ENCODE measurements at regions not wholly inside any gene's neighbourhood (a gene's known extent, or its start where the extent isn't known, plus 50 kb on each side); places are given as distances from the start of the nearest gene placed in this dataset.

DNA sequence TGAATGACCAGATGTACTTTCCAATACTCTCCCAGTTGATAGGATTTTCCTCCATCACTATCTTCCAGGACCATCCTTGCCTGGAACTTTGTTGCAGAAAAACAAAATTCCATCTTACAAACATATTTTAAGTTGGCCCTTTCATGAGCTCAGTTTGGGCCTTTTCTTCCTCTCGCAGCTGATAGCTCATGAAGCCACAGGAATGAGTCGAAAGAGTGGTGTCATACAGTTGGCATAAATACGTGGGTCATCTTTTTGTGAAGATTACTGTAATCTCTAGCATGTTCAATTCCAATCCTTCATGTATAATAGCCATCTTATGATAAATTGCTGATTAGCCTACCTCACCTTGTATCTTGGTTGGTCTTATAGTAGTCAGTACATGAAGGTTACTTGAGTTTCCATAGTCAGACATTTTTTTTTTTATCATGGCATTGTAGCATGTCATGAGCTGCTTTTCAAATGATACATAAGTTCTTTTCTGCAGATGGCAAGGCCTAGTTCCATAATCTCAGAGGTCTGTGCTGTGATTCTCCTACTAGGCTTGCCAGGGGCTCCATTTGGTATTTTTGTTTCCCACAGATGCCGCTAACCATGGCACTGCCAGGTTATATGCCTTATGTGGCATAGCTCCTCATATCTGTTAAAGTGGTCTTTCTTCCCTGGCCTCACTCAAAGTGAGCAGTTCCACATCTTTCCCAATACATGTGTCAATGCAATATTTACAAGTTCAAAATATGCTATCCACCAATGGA lies 380.6 kb upstream of the DCN start:
- no peak for DNase-seq

DNA sequence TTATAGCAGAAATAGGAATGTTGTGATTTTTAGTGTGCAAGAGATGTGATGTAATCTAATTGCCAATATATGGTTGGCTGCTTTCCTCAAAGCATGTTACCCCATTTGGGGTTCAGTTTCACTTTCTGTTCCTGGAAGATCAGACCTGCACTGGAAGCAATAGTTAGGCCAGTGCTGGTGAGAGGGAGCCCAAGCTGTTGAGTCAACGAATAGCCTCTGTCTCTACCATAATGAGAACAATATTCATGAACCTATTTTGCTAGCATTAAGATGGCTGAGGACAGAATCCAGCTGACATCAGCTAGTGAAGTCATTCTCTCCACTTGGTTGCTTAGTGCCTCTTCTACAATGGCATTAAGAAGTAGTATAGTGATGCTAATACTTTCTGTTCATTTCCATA lies 379.9 kb upstream of the DCN start:
- no peak for DNase-seq

DNA sequence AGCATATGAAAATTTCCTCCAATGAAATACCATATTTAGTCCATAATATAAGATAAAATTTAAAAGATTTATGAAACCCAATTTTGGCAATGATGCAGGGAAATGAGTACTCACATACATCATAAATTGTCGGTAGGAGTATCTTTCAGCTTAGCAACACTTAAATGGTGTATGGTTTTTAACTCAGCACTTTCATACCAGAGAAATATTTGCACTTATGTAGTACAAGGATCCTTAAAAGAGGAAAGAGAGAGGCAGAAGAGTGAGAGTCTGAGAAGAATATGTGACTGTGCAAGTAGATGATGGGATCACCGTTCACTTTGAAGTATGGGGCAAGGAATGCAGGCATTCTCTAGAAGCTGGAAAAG lies 379.3 kb upstream of the DCN start:
- no peak for DNase-seq

DNA sequence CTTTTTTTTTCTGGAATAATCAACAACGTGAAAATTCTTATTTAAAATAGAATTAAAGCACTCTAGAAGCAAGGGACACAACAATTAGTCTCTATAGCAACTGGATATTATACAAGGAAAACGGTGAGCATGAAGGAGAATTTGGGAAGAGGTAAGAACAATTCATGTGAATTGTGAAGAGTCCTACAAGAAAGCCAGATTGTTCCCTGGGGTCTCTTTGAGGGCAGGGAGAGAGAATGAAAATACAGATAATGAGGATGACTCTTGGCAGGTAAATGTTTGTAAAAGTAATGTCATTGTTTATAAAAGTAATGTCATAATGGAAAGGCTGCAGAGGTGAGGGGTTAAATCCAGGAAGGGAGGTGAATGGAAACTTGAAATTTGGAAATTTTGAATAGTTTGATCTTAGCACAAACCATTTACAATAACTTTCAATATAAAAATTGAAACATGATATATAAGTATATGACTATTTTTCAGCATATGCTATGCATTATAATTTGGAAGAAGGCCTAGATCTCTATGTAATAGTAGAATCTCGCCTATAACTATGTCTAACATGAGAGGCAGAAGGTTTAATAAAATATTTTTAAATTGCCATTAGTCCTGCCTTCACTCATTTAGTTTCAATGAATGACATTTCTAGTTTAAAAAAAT lies 378.8 kb upstream of the DCN start:
- no peak for DNase-seq

DNA sequence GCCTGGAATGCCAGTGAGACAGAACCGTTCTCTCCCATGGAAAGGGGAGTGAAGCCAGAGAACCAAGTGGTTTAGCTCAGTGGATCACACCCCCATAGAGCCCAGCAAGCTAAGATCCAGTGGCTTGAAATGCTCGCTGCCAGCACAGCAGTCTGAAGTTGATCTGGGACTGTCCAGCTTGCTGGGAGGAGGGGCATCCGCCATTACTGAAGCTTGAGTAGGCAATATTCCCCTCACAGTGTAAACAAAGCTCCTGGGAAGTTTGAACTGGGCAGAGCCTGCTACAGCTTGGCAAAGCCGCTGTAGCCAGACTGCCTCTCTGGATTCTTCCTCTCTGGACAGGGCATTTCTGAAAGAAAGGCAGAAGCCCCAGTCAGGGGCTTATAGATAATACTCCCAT lies 374.3 kb upstream of the DCN start:
- DNase-seq: no peak

DNA sequence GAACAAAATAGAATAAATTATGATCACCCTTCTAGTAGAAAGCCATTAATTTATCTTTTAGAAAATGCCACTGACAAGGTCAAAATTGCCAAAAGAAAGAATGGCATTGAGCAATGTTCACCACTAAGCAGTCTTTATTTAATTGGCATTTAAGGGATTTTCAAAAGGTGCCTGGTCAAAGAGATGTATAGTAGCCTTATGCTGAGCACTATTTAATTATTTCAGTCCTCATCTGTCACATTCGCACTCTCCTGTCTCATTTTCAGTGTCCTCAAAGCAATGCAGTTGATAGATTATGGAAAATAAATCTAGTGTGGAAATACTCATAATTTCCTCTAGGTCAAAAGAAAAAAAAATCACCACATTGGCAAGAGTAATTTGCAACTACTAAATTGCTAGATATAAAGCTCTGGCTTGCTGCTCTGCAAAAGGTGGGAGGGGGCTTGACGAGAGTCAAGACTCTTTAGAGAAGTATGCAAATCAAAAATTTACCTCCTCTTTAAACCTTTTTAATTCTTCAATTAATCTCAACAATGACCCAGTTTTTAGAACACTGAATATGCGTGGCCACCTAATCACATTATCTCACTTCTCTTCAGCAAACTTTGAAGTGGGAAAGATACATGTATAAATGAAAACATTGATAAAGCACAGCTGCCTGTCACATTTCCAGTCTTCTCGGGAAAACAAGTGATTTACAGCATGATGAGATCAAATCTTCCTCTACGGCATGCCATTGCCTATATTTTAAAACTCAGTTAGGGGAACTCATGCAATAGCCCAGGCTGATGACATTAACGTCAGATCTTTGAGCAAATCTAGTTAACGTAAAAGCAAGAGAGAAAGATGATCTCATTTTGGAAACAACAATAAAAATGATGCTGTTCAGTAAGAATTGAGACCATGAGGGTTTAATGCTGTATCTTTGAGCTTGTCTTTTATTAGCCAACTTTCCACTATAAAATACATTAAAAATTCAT lies 373.1 kb upstream of the DCN start:
- DNase-seq: no peak

DNA sequence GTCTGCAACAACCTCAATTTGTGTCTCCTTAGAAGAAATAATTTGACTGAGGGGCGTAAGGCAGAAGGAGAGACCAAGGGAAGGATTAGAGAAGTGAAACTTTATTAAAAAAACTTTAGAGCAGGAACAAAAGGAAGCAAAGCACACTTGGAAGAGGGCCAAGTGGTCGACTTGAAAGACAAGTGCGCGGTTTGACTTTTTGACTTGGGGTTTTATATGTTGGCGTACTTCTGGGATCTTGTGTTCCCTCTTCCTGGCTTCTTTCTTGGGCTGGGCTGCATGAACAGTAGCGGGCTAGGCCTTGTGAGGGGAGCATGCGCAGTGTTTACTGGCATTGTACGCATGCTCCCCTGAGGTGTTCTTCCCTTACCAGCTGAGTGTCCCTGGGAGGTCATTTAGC lies 369.3 kb upstream of the DCN start:
- DNase-seq: no peak

DNA sequence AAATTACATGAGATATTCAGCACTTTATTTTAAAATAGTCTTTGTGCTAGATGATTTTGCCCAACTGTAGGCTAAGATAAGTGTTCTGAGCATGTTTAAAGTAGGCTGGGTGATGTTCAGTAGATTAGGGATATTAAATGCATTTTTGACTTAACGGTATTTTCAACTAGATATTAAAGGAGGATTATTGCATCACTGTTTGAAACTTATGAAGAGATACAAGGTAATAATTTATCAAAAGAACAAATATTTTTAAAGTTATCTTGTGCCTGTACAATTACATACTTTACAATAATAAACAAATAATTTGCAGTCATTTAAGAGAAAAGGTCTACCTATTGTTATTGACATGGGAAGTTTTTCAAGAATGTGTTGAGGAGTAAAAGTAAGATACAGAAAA lies 368.6 kb upstream of the DCN start:
- DNase-seq: no peak

DNA sequence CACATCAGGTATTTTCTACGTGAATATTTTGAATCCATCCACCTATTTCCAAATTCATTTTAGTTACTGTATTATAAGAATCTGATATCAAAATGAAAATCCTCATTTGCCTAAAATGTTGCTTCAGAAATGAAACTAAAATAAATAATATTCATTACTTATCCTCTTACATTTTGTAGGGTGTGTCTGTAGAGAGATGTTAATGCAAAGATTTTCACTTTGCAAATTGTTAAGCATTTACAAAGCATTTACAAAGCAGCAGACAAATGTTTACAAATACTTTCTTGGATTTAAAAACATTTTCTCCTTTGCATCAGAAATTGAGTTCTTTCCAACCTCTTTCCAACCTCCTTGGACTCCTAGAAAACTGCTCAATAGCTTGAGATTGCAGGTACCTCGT lies 360.0 kb upstream of the DCN start:
- no peak for DNase-seq

DNA sequence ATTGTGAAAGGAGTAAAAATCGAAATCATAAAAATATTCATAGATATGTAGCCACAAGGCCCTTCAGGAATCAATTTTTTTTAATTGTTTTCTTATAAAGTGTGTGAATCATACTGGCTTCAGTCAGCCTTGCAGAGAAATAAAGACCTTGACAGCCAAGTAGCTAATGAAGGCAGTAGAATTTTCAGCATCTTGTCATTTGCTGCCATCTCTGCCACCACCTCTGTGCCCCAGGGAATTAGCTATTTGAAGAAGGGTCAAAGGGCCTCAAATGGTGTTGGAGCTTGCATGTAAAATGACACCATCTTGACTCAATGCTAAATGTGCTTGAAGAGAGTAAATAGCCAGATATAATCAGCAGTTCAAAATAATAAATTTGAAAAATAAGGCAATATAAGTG lies 359.4 kb upstream of the DCN start:
- DNase-seq: no peak

DNA sequence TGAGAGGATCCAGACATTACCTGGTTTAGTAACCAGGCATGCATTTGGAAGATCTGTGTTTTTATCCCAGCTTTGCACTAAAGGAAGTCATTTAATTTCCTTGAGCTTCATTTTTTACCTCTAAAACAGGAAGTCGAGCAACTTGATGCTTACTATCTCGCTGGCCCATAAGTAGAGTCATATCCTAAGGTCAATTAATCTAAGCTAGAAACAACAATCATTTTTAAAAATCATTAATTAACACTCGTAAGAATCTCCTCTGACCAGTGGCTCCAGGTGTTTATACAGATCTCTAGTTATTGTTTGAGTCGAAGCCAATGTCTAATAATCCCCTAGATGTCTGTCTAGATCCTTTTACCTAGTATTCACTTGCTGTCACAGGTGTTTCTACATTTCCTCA lies 355.8 kb upstream of the DCN start:
- DNase-seq: no peak

DNA sequence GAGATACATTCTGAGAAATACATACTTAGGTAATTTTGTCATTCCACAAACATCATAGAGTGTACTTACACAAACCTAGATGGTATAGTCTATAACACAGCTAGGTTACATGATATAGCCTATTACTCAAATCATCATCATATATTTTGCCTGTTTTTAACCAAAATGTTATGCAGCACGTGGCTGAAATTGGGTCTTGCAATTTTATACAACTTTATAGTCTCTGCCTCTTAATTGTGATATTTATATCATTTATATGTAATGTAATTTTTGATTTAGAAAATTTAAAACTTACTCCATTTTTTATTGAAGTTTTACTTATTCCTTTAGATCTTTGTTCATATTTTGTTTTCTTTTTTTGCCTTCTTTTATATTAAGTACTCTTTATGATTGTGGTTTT lies 350.7 kb upstream of the DCN start:
- no peak for DNase-seq

DNA sequence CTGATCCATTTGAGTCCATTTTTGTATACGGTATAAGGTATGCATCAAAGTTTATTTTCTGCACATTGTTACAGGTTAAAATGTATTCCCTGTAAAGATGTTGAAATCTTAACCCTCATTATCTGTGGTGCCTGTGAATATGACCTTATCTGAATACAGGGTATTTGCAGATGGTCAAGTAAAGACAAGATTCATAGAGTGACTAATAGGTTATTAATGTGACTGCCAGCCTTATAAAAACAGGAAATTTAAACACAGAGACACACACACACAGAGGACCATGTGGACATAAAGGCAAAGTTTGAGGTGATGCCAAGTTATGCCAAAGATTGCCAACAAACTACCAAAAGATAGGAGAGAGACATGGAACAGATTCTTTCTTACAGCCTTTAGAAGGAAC lies 347.2 kb upstream of the DCN start:
- no peak for DNase-seq

DNA sequence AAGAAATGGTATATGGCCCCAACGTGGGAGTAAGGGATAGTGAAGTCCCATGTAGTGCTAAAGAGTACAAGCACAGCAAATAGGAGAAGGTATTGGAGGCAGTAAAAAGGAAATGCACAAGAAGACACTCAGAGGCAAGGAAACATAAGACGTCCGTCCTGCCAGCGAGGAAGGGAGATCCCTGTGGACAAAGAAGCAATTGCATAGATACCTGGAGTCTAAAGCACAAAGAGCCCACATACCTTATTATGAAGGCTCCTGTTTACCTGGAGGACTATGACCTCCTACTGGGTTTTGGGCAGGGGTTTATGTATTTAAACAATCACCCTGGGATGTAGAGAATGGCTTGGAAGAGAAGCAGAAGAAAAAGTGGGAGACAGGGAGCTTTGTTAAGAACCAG lies 341.2 kb upstream of the DCN start:
- no peak for DNase-seq

DNA sequence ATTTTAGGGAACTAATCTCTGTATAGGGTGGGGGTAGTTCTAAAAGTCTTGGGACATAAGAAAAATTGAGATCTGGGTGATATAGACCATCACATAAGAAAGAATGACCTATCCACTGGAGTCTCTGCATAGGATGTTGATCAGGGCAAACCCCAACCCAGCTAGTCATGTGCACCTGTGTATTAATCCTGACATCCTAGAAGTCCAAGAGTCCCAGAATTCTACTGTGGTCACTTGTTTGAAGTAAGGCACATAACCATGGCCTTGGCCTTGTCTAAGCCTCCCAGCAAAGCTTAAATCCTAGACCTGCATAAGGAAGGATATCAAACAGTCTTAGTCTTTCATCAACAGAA lies 334.1 kb upstream of the DCN start:
- no peak for DNase-seq

DNA sequence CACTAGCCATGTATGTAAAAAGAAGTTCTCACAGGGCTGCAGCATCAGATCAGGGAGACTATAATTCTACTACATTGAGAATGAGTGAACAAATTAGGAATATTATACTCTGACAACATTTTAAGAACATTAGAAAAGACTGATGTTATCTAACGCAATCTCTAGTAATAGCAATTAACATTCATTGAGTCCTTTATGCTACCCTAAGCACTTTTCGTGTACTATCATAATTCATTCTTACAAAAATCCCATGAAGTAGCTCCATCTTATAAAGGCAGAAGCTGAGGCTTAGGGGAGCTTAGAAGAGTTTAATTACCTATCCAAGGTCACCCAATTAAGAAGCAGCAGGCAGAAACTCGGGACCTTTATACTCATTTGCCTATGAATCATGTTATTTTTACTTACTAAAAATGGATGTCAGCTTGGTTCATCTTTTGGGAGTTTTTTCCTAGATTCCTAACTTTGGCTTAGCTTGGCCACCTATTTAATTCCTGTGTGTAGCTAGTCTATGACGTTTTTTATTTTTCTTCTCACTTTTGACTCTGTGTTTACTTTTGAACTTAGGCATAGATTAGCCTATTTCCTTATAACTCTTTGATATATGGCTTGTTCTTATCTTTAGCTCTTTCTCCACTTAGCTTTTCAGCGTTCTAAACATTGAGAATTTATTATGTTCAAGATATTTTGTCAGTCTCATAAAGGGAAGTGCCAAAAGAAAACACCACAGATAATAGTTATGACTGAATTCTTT lies 333.5 kb upstream of the DCN start:
- DNase-seq: no peak

DNA sequence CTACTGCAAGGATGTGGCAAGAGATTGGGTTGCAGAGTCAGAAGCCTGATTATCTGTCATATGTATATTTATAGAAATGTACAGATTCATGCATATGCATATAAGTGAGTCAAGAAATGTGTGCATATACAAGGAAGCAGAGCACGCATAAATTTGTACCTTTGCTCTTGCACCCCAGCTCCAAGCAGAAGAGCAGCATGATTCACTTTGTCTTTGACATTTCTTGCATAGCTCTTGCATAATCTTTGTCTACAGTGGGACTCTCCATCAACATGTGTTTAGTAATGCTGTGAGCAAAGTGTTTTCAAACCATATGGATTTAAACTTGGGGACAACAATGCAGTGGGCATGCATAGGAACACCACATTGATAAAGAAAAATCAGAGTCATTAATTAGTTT lies 330.7 kb upstream of the DCN start:
- no peak for DNase-seq

DNA sequence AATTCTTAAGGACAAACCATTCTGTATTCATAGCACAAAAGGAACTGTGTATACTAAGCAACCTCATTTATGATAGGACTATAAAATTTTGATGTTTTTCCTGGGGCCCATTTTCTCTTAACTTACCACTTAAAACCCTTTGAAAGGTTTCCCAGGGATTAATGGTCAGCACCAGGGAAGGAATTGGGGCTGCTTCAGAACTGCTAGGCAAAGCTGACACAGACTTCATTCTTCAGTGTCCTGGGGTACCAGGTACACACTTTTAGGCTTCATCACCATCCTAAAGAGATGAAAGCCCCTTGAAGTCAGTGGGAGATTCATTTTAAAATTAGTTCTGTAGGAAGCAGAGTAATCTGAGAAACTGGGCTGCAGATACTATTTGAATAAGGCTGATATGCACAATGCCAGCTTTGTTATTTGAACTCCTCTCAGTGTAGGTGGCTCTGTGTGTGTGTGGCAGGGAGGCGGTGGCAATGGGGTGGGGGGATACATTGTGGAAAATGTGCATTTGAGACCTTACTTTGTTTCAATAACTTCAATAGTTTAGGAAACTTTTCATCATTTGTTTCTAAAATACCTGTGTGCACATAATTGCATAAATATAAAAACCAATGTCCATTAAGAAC lies 329.3 kb upstream of the DCN start:
- DNase-seq: no peak

DNA sequence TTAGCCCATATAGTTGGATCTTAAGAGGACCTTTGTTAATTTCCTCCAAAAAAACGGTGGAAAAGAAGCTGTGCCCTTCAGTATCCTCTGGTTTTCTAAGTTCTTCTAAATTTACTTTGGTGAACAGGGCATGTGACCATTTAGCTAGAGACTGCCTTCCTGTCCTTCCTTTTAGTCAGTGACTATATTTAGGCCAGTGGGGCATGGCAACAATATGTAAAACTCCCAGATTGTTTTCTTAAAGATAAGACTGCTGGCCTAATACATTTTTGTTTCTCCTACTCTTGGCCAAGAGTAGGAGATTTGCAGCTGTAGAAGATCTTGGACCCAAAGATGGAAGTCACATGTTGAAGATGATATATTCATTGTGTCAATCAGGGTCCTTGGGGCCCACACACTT lies 325.1 kb upstream of the DCN start:
- DNase-seq: no peak

DNA sequence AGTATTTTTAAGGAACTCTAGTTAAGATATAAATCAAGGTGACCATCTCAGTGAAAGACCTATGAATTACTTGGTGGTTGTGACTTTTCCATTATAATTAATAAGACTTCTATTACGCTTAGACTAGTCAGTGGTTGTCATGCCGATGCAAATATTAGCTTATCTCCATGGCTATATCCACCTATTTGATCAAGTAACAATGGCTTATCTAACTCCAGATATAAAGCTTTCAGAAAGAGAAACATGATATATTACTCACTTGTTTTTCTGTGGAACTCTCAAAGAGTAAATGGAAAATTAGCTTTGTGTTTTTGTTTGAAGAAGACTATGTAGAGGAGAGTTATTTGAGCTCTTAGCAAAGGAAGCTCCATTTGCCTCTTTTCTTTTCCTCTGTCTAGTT lies 323.8 kb upstream of the DCN start:
- no peak for DNase-seq

DNA sequence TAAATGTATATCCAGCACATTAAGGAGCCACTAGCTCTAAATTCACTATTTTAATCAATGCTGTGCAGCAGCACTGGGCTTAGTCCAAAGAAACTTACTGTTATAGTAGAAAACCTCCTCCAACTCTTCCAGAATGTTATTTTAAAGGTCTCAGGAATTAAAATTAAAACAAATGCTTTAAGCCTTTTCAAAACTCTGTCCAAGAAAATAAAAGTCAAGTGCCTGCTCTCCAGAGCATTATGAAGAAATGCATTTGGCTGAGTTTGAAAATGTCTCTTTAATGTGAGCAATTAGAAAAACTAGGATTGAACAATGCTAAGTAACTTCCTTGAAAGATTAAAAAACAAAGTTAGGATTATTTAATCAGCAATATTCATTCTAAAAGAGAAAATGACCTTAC lies 322.4 kb upstream of the DCN start:
- DNase-seq: no peak

DNA sequence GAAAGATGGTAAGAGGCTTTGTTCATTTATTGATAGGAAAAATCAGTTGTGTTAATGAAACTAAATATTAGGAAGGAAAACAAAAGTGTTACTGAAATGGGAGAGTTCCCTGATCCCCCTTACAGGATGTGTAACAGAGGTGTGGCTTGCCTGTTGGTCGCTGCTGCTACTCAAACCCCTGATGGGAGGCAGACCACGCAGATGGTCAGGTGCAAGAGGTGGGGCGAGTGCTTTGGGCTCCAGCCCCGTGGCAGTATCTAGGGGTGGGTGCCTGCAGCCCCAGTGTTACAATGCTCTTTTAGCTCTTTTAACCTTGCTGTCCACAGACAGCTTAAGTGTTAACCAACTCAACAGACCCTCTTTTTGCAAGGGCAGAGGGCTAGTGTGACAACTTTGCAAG lies 319.6 kb upstream of the DCN start:
- DNase-seq: no peak

DNA sequence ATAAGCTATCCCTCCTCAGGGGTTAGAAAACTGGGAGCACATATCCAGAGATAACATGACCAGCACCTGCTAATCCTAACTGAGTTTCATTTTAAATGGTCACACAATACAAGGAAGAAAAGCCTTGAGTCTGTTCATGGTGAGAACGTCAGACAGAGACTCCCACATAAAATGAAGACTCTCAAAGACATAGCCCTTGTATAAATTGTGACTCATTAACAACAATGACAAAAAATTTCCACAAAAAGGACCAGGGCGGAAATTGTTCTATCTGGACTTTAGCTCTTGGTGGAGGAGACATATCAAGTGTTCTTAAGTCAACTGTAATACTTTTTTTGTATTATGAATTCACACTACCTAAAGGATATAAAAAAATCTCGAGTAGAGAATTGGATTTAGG lies 313.7 kb upstream of the DCN start:
- DNase-seq: no peak
